ENCODE measurements at regions not wholly inside any gene's neighbourhood (a gene's known extent, or its start where the extent isn't known, plus 50 kb on each side); places are given as distances from the start of the nearest gene placed in this dataset.

GRCh38 chr20:63081831-63082230, 75.1 kb upstream of the BHLHE23 start:
- no peaks in the 10 kb centered on the region for H3K9me1 ChIP-seq (ENCODE audit: control insufficient read depth, insufficient read depth, low read length)
- no TSS peak for BruUV-seq (replicated peaks)
- FAIRE-seq (no peak), DNase-seq (ENCODE audit: extremely low read depth in 1 of 4, low spot score in 3 of 4) (no peak), ATAC-seq (no peak)
- no peak overlapping the region for H3K27ac ChIP-seq (ENCODE audit: extremely low read depth, low read depth, low read length)
- no peaks in the 10 kb centered on the region; a peak in 1 of 5 replicates for H3K4me1 ChIP-seq (replicated peaks in 1 of 2; ENCODE audit: control insufficient read depth in 2 of 2, insufficient read depth in 2 of 2, low read length in 2 of 2)
- no peaks in the 10 kb centered on the region for H3K36me3 ChIP-seq (ENCODE audit: control insufficient read depth, insufficient read depth, low read length)
- no peak overlapping the region for H3K4me3 ChIP-seq
- peaks cover 15 to 44% of the 10 kb centered on the region in 2 experiments; a peak in 4 of 5 replicates for H3K27me3 ChIP-seq (ENCODE audit: control insufficient read depth in 2 of 2, insufficient read depth in 2 of 2, low read length in 2 of 2)
- no peaks in the 10 kb centered on the region for H3K79me2 ChIP-seq (ENCODE audit: control insufficient read depth, insufficient read depth, low read length)
- H2AFZ ChIP-seq (ENCODE audit: low read depth, low read length) = no peak overlapping the region
- H3K4me2 ChIP-seq (ENCODE audit: insufficient read depth, low read length) = no peak overlapping the region
- POLR2A ChIA-PET = interaction anchor here (0.5 to 1.0 kb wide), 4 partner anchors 9 to 349 kb away, joined by 3 to 7 read pairs (median 4); no protein-coding TSS in a partner anchor
- intact Hi-C loops (cut with micrococcal nuclease) (no loop called here), in situ Hi-C loops (cut with MboI) (no loop called here)
- H4K20me1 ChIP-seq (replicated peaks; ENCODE audit: control insufficient read depth, insufficient read depth, low read length) = 0 out of 2 replicates have a peak, but pooled peaks cover 11% of the 10 kb centered on the region
- no peak for TF ChIP-seq ZNF41 (CRISPR knock-in tag; conservative IDR thresholded peaks at IDR 0.05)
- no peak for TF ChIP-seq AFF1 (IDR thresholded peaks at IDR 0.05; ENCODE audit: low read depth in 1 of 2, partially characterized antibody in 2 of 2)
- TF ChIP-seq, protein P1, sequence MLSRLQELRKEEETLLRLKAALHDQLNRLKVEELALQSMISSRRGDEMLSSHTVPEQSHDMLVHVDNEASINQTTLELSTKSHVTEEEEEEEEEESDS (CRISPR knock-in tag; IDR thresholded peaks at IDR 0.05) = no peak
- no peak for TF ChIP-seq CC2D1A (IDR thresholded peaks at IDR 0.05)
- no peak for TF ChIP-seq ZNF586 (CRISPR knock-in tag; conservative IDR thresholded peaks at IDR 0.05)
- no peak for TF ChIP-seq COPS2 (conservative IDR thresholded peaks at IDR 0.05)
- TF ChIP-seq DPF2 (IDR thresholded peaks at IDR 0.05) = no peak
- TF ChIP-seq ZBTB33 (CRISPR knock-in tag; IDR thresholded peaks at IDR 0.05) = no peak
- TF ChIP-seq, protein P2, sequence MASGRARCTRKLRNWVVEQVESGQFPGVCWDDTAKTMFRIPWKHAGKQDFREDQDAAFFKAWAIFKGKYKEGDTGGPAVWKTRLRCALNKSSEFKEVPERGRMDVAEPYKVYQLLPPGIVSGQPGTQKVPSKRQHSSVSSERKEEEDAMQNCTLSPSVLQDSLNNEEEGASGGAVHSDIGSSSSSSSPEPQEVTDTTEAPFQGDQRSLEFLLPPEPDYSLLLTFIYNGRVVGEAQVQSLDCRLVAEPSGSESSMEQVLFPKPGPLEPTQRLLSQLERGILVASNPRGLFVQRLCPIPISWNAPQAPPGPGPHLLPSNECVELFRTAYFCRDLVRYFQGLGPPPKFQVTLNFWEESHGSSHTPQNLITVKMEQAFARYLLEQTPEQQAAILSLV (tag; IDR thresholded peaks at IDR 0.05) = no peak
- TF ChIP-seq TFAM (CRISPR knock-in tag; conservative IDR thresholded peaks at IDR 0.05) = no peak
- no peak for TF ChIP-seq KAT8 (IDR thresholded peaks at IDR 0.05; ENCODE audit: low read depth)
- no peak for TF ChIP-seq ARID1B (IDR thresholded peaks at IDR 0.05)
- TF ChIP-seq U2AF1 (optimal IDR thresholded peaks at IDR 0.05; ENCODE audit: low read depth, low read length) = no peak
- TF ChIP-seq ETV5 (CRISPR knock-in tag; IDR thresholded peaks at IDR 0.05; ENCODE audit: low read depth) = no peak
- TF ChIP-seq, protein P3, sequence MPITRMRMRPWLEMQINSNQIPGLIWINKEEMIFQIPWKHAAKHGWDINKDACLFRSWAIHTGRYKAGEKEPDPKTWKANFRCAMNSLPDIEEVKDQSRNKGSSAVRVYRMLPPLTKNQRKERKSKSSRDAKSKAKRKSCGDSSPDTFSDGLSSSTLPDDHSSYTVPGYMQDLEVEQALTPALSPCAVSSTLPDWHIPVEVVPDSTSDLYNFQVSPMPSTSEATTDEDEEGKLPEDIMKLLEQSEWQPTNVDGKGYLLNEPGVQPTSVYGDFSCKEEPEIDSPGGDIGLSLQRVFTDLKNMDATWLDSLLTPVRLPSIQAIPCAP (CRISPR knock-in tag; IDR thresholded peaks at IDR 0.05; ENCODE audit: borderline replicate concordance) = no peak
- no peak overlapping the region for H3K9ac ChIP-seq (ENCODE audit: insufficient read depth in 1 of 2, low read depth in 2 of 2, low read length in 2 of 2)
- CTCF ChIA-PET (ENCODE audit: low intra/inter-chr PET ratio) = no interaction called here
- 2% methylated on average over 10 of the region's 10 CpGs for WGBS (ENCODE audit: insufficient coverage, low coverage, missing lambda C conversion rate)
- 0 out of 2 replicates have a peak, but pooled peaks cover 2% of the 10 kb centered on the region for H3K9me3 ChIP-seq (replicated peaks; ENCODE audit: control insufficient read depth, insufficient read depth, low read depth, low read length)

Data from K562 (cell line).